Breast epithelium (tissue), 3 donors: ENCODE measurements at regions not wholly inside any gene's neighbourhood (a gene's known extent, or its start where the extent isn't known, plus 50 kb on each side); places are given as distances from the start of the nearest gene placed in this dataset.

Experiments
- CTCF ChIP-seq, 3 donors: fragments of 450-650 bp; IDR thresholded peaks; one replicate each; pipeline ENCODE4 v1.5.1; 2016 to 2017; ENCODE audit warnings: antibody characterized with exemption in 3 of 3, mild to moderate bottlenecking in 3 of 3, moderate library complexity in 3 of 3
- POLR2AphosphoS5 ChIP-seq, 3 donors: sonication (generic); formaldehyde crosslinking; IDR thresholded peaks; one replicate each; pipeline ENCODE4 v1.6.1; 2017; ENCODE audit warnings: antibody characterized with exemption in 3 of 3

- TF ChIP-seq POLR2AphosphoS5 (IDR thresholded peaks at IDR 0.05): no peak
- TF ChIP-seq CTCF (IDR thresholded peaks at IDR 0.05): no peak
Measured at GRCh38 chr2:105522645-105523044, 123.8 kb upstream of the FHL2 start.
